Stimulated activated CD8-positive, alpha-beta memory T cell treated with anti-CD3 and anti-CD28 coated beads, Interleukin-12 subunit alpha, Interleukin-12 subunit beta, amount 100 ng/mL, for 24 hours (primary cell): ENCODE measurements at regions not wholly inside any gene's neighbourhood (a gene's known extent, or its start where the extent isn't known, plus 50 kb on each side); places are given as distances from the start of the nearest gene placed in this dataset.
"Not testable (repeated sequence)": the region's sequence is repeated elsewhere in the genome, so short reads cannot be mapped to it uniquely, and the experiment has no call there.

Experiments used
- DNase-seq: peaks from one replicate; pipeline ENCODE4 v3.0.0-alpha.2; 2020; ENCODE audit errors: extremely low read depth

DNA sequence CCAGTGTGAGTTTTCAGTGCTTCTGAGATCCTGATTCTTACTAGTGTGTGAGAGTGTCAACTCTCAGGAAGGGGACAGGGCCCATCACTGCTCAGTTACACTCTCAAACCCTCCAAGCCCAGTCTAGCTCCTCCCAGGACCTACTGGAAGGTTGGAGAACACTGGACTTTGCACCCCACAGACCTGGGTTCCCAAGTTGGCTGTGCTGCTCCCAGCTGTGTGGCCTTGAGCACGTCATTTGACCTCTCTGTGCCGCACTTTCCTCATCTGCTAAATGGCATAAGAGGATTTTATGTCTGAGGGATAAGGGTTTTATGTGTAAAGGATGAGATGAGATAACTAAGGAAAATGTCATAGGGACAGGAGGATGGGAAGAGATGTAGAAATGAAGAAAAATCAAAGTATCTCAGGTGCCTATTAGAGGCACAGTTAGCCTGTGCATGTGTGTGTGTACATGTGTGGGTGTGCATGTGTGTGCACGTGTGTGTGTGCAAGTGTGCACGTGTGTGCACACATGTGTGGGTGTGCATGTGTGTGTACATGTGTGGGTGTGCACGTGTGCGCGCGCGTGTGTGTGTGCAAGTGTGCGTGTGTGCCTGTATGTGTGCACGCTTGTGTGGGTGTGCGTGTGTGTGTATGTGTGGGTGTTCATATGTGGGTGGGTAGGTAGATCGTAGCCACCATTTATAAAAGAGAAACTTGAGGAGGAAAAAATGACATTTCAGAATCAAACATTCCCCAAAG is 108.0 kb upstream of the GRK3 start:
- not testable (repeated sequence) for DNase-seq

DNA sequence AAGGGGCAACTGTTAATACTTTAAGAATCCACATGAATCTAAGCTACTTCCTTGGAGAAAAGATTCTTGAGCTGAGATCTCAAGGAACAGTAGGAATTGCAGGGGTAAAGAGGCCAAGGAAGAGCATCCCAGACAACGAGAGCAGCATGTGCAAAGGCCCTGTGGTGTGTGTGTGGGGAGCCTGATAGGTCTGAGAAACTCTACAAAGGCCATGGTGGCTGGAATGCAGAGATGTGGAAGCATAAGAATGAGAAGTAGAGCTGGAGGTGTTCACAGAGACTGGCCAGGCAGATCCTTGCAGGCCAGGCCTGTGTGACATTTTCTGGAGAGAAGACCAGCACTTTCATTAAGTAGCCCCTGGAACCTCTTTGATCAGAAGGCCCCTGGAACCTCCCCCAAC is 105.8 kb upstream of the GRK3 start:
- not testable (repeated sequence) for DNase-seq

DNA sequence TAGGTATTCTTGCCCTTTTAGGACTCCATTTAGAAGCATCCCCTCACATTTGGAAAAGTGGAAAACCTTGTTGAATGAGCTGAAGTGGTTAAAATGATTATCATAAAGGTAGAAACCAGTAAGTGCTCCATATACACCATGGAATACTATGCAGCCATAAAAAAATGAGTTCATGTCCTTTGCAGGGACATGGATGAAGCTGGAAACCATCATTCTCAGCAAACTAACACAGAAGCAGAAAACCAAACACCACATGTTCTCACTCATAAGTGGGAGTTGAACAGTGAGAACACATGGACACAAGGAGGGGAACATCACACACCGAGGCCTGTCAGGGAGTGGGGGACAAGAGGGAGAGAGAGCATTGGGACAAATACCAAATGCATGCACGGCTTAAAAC is 103.8 kb upstream of the GRK3 start:
- not testable (repeated sequence) for DNase-seq

DNA sequence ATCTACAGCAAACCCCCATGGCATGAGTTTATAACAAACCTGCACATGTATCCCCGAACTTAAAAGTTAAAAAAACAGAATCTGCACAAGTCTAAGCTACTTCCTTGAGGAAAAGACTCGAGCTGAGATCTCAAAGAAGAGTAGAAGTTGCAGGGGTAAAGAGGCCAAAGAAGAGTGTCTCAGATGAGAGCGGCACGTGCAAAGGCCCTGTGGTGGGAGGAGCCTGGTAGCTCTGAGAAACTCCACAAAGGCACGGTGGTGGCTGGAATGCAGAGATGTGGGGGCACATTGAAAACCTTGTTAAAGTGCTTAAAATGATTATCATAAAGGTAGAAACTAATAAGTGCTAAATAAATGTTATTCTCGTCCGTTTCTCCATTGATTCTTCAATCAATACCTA is 103.2 kb upstream of the GRK3 start:
- DNase-seq = no peak

DNA sequence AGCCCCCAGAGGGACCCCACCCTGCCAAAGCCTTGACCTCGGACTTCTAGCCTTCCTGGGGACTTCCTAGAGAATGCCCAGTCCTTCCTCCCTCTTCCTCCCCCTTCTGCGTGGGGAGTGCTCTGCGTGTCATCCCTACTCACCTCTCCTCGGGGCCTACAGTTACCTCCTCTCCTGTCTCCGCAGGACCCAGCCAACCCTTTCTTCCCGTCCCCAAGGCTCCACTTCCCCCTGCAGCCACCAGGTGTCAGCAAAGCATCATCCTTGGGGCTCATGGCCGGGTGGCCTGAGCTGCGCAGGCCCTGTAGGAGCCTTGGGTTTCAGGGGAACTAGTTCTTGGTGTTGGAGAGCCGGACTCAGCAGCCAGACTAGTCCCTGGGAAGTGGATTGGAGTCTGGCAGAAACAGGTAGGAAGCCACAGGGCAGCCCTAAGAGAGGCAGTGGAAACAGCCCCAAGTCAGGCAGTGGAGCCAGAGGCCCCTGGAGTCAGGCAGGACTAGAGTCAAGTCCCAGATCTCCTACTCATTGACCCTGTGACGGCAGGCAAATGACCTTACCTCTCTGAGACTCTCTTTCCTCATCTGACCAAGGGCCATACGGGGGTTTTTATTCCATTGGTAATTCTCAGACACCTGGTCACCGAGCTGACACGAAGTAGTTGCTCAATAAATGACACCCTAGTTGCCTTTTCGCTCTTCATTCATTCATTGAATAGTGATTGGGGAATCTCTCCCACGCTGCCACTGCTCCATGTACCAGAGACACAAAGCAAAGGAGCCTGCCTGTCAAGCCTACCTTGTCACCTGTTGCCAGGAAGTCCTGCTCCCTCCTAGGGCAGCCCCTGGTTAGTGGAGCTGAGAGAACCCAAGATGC is 101.8 kb upstream of the GRK3 start:
- DNase-seq = not testable (repeated sequence)

DNA sequence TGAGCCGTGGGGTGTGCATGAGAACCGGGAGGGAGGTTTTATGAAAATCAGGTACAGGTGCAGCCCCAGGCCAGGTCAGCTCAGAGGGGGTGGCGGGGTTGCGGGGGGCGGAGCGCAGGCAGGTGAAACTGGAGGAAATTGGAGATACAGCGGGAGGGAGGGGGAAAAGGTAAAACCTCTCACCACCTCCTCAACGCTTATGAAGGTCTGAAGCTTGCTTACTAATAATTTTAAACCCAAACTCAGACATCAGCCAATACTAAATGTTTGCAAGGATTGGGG is 101.2 kb upstream of the GRK3 start:
- not testable (repeated sequence) for DNase-seq

DNA sequence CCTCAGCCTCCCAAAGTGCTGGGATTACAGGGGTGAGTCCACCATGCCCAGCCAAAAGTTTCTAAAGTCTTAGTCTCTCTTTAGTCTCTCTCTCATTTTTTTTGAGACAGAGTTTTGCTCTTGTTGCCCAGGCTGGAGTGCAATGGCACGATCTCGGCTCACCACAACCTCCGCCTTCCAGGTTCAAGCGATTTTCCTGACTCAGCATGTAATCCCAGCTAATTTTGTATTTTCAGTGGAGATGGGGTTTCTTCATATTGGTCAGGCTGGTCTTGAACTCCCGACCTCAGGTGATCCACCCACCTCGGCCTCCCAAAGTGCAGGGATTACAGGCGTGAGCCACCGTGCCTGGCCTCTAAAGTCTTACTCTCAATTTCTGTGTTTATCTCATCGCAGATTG is 100.1 kb upstream of the GRK3 start:
- DNase-seq = not testable (repeated sequence)

DNA sequence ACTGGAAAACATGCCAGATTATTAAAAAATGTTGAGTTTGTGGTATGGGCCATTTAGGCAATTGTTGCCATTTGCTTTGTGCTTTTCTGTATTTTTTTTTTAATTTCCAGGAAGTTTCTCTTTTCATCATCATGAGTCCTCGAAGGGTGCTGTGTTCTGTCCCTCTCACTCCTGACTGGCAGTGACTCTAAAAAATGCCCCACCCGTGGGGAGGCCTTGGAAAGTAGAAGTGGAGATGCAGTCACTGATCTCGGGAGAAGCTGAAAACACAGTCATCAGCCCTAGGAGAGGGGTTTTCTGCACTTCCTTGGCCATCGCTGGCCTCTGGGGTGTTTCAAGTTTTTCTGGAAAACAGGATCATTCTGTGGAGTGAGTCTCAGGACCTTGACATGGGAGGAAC is 98.5 kb upstream of the GRK3 start:
- DNase-seq = no peak

DNA sequence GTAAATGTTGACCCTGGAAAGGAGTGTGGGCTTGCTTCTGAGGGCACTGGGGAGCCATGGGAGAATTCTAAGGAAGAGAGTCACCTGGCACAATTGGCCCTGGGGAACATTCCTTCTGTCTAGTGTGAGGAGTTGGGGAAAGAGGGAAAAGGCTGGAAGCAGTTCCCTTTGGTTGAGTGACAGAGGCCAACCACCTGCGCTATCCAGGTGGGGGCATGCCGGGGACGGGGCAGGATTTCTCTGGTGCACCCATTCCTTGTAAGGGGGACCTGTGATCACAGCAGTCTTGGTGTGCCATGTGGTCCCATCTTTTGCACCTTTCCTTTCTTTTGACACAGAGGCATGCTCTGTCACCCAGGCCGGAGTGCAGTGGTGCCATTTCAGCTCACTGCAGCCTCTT is 92.1 kb upstream of the GRK3 start:
- no peak for DNase-seq

DNA sequence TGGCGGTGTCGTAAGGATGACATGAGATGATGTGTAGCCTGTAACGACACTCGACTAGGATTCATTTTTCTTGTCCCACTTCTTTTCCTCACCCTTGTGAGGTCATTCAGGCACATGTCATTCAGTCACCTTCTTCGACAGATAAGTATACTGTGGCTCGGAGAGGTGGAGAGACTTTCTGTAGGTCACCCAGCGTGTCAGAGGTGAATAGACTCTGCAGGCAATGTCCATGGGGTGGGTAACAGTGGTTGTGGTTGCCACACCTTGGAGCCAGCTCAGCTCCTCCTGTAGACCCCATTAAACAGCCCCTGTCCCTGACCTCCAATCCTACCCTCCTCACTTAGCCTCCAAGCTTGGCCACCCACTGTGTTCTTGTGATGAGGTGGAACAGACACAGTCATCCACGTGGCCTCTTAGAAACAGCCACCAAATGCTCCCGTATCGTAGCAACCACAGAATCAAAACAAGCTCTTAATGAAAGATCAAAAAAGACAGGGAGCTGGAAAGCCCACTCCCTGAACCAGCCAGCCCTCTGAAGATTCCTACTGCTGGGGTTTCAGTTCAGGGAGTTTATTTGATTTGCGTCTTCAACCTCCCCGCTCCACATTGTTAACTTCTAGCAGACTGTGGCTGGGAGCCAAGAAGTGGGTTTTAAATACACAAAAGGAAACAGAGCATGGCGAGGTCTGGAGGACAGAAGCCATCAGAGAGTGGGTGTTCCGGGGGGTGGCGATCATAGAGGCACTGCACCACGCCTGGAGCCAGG is 89.0 kb upstream of the GRK3 start:
- no peak for DNase-seq

DNA sequence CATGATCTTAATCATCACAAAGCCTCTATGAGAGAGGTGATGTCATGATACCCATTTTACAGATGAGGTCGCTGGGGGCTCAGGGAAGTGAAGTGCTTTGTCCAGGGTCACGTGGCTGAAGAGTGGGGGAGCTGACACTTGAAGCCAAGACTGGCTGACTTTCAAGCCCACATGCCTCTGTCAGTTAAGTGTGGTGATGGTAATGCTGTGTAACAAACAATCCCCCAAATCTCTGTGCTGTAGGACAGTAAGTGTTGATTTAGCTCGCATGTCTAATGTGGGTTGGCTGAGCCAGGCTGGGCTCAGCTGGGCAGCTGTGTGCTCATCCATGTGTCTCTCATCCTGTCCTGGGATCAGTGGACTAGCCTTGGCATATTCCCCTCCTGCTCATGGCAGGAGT is 87.1 kb upstream of the GRK3 start:
- no peak for DNase-seq

DNA sequence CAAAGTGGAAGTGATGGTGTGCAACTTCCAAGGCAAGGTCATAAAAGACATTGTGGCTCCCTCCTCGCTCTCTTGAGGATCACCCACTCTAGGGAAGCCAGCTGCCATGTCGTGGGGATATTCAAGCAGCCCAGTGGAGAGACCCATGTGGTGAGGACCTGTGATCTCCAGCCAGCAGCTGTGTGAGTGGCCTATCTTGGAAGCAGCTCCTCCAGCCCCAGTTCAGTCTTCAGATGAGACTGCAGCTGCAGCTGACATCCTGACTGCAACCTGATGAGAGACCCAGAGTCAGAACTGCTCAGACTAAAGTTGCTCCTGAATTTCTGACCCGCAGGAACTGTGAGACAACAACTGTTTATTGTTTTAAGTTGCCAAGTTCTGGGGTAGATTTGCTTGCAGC is 86.4 kb upstream of the GRK3 start:
- DNase-seq = no peak

DNA sequence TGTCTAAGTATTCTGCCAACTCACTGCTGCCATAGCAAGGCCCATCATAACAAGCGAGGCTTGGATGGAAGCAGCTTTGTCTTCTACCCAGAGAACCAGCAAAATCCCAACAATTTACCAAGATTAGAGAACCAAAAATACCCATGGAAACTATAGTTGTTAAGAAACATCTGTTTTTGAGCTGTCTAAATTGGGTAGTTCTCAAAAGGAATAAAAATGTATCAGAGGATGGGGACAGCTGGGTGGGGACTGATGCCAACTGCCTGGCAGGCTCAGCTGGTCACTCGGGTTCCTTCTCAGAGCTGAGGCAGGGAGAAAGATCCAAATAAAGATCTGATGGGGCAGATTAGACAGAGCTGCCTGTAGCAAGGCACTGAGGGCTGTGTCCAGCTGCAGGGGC is 85.9 kb upstream of the GRK3 start:
- DNase-seq = no peak

DNA sequence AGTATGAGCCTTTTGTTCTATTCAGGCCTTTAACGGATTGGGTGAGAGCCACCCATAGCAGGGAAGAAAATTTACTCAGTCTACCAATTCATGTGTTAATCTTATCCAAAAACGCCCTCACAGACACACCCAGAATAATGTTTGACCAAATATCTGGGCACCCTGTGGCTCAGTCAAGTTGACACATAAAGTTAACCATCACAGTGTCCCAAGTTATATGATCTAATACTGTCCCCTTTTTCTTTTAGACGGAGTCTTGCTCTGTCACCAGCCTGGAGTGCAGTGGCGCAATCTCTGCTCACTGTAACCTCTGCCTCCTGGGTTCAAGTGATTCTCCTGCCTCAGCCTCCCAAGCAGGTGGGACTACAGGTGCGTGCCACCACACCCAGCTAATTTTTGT is 83.6 kb upstream of the GRK3 start:
- not testable (repeated sequence) for DNase-seq

DNA sequence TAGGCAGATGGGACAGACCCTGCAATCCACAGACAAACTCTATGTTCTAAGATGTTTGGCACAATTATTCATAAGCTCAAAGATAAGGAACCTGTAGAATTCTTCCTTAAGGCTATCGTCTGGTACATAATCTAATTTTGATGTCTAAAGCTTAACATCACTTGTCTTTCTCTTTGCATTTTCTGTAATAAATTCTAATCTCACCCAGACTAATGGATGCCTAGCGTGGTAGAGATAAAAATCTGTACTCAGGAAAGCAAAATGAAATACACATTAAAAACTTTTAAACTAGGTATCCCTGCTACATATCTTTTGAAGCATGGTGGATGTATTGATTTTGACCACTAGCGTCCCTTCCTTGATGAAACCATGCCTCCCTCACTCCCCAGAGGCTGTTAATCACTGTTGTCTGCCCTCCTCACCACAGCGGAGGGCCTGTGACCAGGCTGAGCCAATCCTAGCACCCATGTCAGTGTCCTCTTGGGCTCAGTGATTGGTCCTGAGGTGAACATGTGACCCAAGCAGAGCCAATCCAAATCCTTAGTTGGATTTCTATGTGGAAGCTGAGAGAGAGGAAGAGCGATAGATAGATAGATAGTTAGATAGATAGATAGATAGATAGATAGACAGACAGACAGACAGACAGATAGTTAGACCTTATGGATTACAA is 82.2 kb upstream of the GRK3 start:
- no peak for DNase-seq

DNA sequence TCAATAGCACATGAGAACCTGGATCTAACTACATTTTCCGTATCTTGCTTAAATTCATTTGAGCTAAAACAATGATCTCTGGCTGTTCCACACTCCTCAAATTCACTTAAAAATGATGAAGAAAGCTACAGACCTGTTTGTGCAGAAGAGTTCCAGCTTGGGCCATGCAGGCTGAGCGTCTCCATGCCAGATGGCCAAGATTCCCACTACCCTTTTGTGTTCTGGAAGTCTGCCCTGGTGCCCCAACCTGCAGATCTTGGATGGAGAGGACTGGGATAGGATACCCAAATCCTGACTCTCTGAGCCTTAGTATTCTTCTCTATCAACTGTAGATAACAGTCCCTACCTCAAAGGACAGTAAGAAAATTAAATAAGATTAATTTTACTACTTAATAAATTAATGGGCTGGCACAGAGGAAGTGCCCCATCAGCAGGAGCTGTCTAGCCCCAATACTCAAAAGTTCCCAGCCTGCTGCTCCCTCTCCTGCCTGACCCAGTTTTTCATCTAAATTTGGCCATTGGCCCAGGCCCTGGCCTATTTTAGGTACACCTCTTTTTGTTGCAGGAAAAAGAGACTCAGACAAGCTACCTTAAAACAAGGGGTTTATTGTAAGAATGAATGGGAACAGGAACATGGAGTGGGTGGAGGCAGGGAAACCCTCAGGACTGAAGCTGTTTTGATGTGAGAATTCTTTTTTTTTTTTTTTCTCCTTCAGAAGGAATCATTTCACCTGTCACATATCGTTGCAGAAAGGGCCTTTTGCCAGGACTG is 81.4 kb upstream of the GRK3 start:
- DNase-seq = no peak

DNA sequence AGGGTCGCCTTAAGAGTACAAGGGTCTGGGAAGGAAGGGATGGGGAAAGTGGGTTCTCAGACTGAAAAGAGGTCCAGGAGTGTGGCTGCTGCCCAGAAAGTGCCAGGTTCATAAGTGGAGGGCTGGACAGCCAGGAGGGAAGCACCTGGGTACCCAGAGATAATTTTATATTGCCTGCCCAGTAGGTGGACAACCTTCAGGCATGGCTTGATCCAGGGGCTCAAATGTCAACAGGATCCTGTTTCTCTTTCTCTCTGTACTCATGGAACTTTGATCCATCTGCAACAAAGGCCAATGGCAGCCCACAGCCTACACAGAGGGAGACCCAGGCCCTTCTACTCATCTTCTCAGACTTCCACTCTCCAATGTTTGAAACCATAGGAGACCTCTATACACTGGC is 80.5 kb upstream of the GRK3 start:
- no peak for DNase-seq

DNA sequence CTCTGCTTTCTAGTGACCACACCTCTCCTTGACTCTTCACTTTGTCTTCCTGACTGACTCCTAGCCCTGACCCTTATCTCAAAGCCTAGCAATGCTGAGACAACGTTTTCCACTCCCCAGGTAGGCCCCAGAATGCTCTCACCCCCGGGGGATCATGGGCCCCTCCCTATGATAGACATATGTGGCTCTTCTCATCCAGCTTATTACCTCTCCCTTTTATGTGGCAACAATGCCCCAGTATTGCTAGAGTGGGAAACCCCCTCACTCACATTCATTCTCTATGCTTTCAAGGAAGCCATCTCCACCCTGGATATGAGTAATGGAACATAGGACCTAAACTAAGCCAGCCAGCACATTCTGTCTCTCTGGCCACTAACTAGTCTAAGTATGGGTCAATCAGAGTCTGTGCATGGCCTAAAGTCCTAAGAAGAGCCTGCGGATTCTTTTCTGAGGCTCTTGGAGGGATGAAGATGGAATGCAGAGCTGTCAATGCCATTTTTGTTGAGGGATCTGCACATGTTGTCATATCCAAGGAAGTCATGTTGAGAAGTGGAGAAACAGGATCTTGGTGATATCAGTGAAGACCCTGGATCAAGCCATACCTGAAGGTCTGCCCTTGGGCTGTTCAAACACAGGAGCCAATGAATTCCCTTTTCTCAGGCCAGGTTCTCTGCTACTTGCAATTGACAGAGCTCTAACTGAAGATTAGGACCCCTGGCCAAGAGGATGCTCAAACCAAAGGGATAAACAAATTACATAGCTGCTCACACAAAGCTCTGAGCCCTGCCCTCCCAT is 79.8 kb upstream of the GRK3 start:
- no peak for DNase-seq

DNA sequence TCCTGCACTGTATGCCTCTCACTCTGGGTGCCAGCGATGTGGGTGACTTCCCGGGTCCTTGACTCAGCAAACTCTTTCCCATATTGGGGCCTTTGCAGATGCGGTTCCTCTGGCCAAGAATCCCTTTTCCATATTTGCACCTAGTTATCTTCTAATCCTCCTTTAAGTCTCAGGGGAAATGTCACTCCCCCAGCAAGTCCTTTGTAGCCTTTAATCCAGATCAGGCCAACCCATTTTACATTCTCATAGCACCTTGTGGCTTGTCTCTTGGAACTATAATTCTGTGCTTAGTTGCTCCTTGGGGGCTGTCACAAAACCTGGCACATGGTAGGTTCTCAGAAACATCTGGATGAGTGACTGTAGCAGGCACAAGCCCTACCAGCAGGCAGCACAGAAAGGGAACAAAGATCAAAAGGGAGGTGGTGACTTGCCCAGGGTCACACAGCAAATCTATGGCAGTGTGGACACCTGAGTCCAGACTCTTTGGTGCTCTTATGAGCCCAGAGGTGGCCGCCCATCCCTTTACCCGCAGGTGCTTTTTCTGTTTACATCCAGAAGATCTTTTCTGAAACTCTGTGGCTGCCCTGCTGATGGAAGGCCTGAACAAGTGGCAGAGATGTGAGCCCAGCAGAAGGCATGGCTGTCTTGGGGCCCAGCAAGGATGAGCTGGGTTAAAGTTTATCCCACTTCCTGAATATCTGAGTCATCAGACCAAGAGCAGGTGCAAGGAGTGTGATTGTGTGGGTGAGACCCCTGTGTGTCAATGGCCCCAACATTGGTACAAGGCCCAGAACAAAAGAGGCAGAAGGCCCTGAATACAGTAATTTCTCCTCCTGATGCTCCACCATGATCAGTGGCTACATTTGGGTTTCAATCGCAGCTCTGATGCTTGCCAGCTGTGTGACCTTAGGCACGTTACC is 78.6 kb upstream of the GRK3 start:
- DNase-seq = no peak
